Prostate gland (tissue), 2 donors: ENCODE measurements at regions not wholly inside any gene's neighbourhood (a gene's known extent, or its start where the extent isn't known, plus 50 kb on each side); places are given as distances from the start of the nearest gene placed in this dataset.
"Not testable (repeated sequence)": the region's sequence is repeated elsewhere in the genome, so short reads cannot be mapped to it uniquely, and the experiment has no call there.

ENCODE experiments used
- DNase-seq: peaks from one replicate; pipeline ENCODE4 v3.0.0-alpha.2; 2019; ENCODE audit warnings: low spot score
- H3K27ac ChIP-seq, 2 donors: fragments of 200-600 bp; sonication (generic); 2 replicates each; pipeline ENCODE4 v1.5.1; 2017 to 2019
- H3K27me3 ChIP-seq: fragments of 200-600 bp; sonication (generic); replicated peaks from 2 replicates; pipeline ENCODE4 v1.5.1; 2019; ENCODE audit not compliant: insufficient read depth
- H3K36me3 ChIP-seq, 2 donors: fragments of 200-600 bp; sonication (generic); 1 replicate in 1 of 2; 2 replicates in 1 of 2; pipeline versions ENCODE4 v1.5.1 to v1.8.1; 2017 to 2019
- H3K4me1 ChIP-seq: fragments of 200-600 bp; sonication (generic); replicated peaks from 2 replicates; pipeline ENCODE4 v1.5.1; 2019
- H3K4me3 ChIP-seq, 2 donors: fragments of 200-600 bp; sonication (generic); 2 replicates each; pipeline ENCODE4 v1.5.1; 2017 to 2019
- H3K9me3 ChIP-seq: fragments of 200-600 bp; sonication (generic); 2 replicates; pipeline ENCODE4 v1.5.1; 2017
- CTCF ChIP-seq, 4 experiments: fragments of 200-600 bp in 2 of 4; fragments of 450-650 bp in 2 of 4; sonication (generic) in 2 of 4; IDR thresholded peaks; 1 replicate in 3 of 4; 2 replicates in 1 of 4; pipeline ENCODE4 v1.5.1; 2016 to 2019; ENCODE audit warnings: antibody characterized with exemption in 4 of 4, mild to moderate bottlenecking in 2 of 4, moderate library complexity in 2 of 4
- POLR2A ChIP-seq: fragments of 450-650 bp; IDR thresholded peaks from one replicate; pipeline ENCODE4 v1.6.1; 2016; ENCODE audit warnings: antibody characterized with exemption, mild to moderate bottlenecking
- POLR2AphosphoS5 ChIP-seq: sonication (generic); formaldehyde crosslinking; IDR thresholded peaks from one replicate; pipeline ENCODE4 v1.6.1; 2017; ENCODE audit warnings: antibody characterized with exemption
- WGBS: methylation state at CpG from one replicate; pipeline ENCODE4 v1.1.5; 2018; 5-methylcytosine and 5-hydroxymethylcytosine counted together
- intact Hi-C: fragments of 100-400 bp; cut with DNase I; formaldehyde crosslinking; loops from one replicate; pipeline ENCODE4 v1.14.2; 2022

GRCh38 chr21:8993943-8994639, 1527.3 kb upstream of the TPTE start:
- no peak overlapping the region for H3K27ac ChIP-seq
- H3K9me3 ChIP-seq, result no peaks in the 10 kb centered on the region
- 47% methylated on average over 7 of the region's 7 CpGs for WGBS
- no peak for DNase-seq
- H3K36me3 ChIP-seq, result no peaks in the 10 kb centered on the region
- TF ChIP-seq POLR2AphosphoS5, result no peak
- TF ChIP-seq CTCF (IDR thresholded peaks at IDR 0.05), result no peak
- TF ChIP-seq POLR2A, result no peak
- no peaks in the 10 kb centered on the region for H3K27me3 ChIP-seq
- H3K4me3 ChIP-seq, result no peak overlapping the region
- intact Hi-C loops, result no loop called here
- H3K4me1 ChIP-seq, result no peaks in the 10 kb centered on the region

GRCh38 chr21:8994640-8995511, 1526.5 kb upstream of the TPTE start:
- Histone ChIP-seq H3K27ac (no peak overlapping the region), H3K9me3 (no peaks in the 10 kb centered on the region), H3K4me3 (no peak overlapping the region), H3K4me1 (no peaks in the 10 kb centered on the region), H3K36me3 (no peaks in the 10 kb centered on the region), H3K27me3 (no peaks in the 10 kb centered on the region)
- no peak for DNase-seq
- intact Hi-C loops, result no loop called here
- WGBS, result 37% methylated on average over 7 of the region's 7 CpGs
- TF ChIP-seq POLR2AphosphoS5, result no peak
- no peak for TF ChIP-seq CTCF (IDR thresholded peaks at IDR 0.05)
- no peak for TF ChIP-seq POLR2A

- H3K27me3 ChIP-seq, H3K27ac ChIP-seq, H3K4me3 ChIP-seq, H3K36me3 ChIP-seq, DNase-seq, intact Hi-C loops, H3K4me1 ChIP-seq, H3K9me3 ChIP-seq: not testable (repeated sequence)
- 28% methylated on average over 1 of the region's 1 CpG for WGBS
Measured at GRCh38 chr21:8996487-8996968, 1524.9 kb upstream of the TPTE start.

- intact Hi-C loops, result no loop called here
- no peak overlapping the region for H3K4me3 ChIP-seq
- H3K27me3 ChIP-seq, result no peaks in the 10 kb centered on the region
- no peaks in the 10 kb centered on the region for H3K4me1 ChIP-seq
- TF ChIP-seq POLR2AphosphoS5, result no peak
- no peak for TF ChIP-seq CTCF (IDR thresholded peaks at IDR 0.05)
- TF ChIP-seq POLR2A, result no peak
- H3K9me3 ChIP-seq, result no peaks in the 10 kb centered on the region
- no peaks in the 10 kb centered on the region for H3K36me3 ChIP-seq
- DNase-seq, result no peak
- no peak overlapping the region for H3K27ac ChIP-seq
- 57% methylated on average over 1 of the region's 1 CpG for WGBS
Measured at GRCh38 chr21:8997011-8997440, 1524.4 kb upstream of the TPTE start.

- H3K9me3 ChIP-seq, H3K27me3 ChIP-seq, H3K27ac ChIP-seq, intact Hi-C loops, DNase-seq, H3K36me3 ChIP-seq, H3K4me1 ChIP-seq, H3K4me3 ChIP-seq: not testable (repeated sequence)
- WGBS, result 48% methylated on average over 4 of the region's 4 CpGs
Measured at GRCh38 chr21:8997443-8998390, 1523.7 kb upstream of the TPTE start.

GRCh38 chr21:8998480-8998879, 1522.9 kb upstream of the TPTE start:
- DNase-seq, H3K9me3 ChIP-seq, H3K27ac ChIP-seq, H3K4me1 ChIP-seq, H3K36me3 ChIP-seq, intact Hi-C loops, H3K27me3 ChIP-seq, H3K4me3 ChIP-seq: not testable (repeated sequence)
- 77% methylated on average over 1 of the region's 1 CpG for WGBS
